HAP-1 (cell line): ENCODE measurements at regions not wholly inside any gene's neighbourhood (a gene's known extent, or its start where the extent isn't known, plus 50 kb on each side); places are given as distances from the start of the nearest gene placed in this dataset.
"Not testable (repeated sequence)": the region's sequence is repeated elsewhere in the genome, so short reads cannot be mapped to it uniquely, and the experiment has no call there.

Experiments used
- DNase-seq, 2 experiments: peaks; one replicate each; pipeline ENCODE4 v3.0.0-alpha.2; 2016 to 2020; ENCODE audit warnings: low spot score in 2 of 2
- H3K27me3 ChIP-seq: fragments of 250-450 bp; sonication (Bioruptor Pico); 2 replicates; pipeline ENCODE4 v1.5.1; 2020; ENCODE audit warnings: low read depth, mild to moderate bottlenecking, moderate library complexity
- H3K36me3 ChIP-seq: fragments of 250-450 bp; sonication (Bioruptor Pico); replicated peaks from 2 replicates; pipeline ENCODE4 v1.5.1; 2020; ENCODE audit warnings: mild to moderate bottlenecking
- H3K4me1 ChIP-seq: fragments of 250-450 bp; sonication (Bioruptor Pico); 2 replicates; pipeline ENCODE4 v1.5.1; 2020; ENCODE audit warnings: mild to moderate bottlenecking
- H3K4me3 ChIP-seq: fragments of 250-450 bp; sonication (Bioruptor Pico); 2 replicates; pipeline ENCODE4 v1.5.1; 2020; ENCODE audit warnings: mild to moderate bottlenecking, moderate library complexity
- H3K9me3 ChIP-seq: fragments of 250-450 bp; sonication (Bioruptor Pico); 2 replicates; pipeline ENCODE4 v1.5.1; 2020; ENCODE audit warnings: mild to moderate bottlenecking, moderate library complexity
- in situ Hi-C: fragments of 300-500 bp; cut with MboI; formaldehyde crosslinking; loops from 3 replicates; pipeline ENCODE4 v1.14.3; 2020; ENCODE audit warnings: low sequenced_read_pairs, inconsistent platforms, mixed read lengths

DNA sequence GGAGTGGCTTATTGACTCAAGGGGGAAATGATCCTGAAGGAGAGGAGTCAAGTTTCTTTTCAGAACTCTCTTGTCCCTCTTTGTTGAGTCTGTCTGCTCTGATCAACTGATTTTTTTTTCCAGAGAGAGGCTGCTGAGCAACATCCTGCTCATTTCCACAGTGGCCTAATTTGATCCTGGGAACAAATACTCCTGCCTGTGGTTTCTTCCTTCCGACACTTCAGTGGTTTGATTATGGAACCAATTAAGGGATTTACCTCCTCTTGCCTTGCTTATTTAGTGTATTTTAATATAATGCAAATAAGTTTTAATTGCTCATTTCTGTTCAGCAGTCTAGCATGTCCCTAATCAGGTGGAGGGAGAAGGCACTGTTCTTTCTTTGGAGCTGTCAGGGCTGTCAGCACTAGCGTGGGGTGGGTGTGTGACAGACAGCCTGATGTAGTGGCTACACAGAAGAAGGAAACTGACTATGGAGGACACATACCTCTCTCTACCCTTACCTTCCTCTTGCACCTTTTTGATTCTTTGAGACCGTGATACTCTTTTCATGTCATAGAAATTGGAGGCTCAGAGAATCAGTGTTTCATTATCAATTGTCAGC lies 344.9 kb upstream of the STXBP6 start:
- Histone ChIP-seq H3K4me3 (no peak overlapping the region), H3K36me3 (no peaks in the 10 kb centered on the region), H3K4me1 (no peaks in the 10 kb centered on the region), H3K27me3 (no peaks in the 10 kb centered on the region), H3K9me3 (no peaks in the 10 kb centered on the region)
- no peak for DNase-seq
- in situ Hi-C loops: no loop called here

DNA sequence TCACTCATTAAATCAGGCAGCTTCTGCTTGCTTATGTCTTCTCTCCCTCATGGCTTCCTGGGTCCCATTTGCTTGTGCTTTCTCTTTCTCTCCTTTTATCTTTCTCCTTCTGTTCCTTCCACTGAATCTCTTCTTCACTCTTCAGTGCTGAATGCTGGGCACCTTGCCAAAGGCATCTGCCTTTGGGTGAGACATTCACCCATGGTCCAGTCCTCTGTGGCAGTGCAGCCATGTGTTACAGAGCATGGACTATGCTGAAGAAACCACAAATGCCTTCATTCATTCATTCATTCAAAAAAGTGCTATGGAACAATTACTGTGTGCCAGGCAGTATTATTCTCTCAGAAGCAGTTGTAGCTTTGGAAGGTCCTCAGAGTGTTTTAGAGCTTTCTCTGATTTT lies 344.4 kb upstream of the STXBP6 start:
- no peak for DNase-seq
- Histone ChIP-seq H3K27me3 (no peaks in the 10 kb centered on the region), H3K4me1 (no peaks in the 10 kb centered on the region), H3K9me3 (no peaks in the 10 kb centered on the region), H3K4me3 (no peak overlapping the region), H3K36me3 (no peaks in the 10 kb centered on the region)
- in situ Hi-C loops: no loop called here

DNA sequence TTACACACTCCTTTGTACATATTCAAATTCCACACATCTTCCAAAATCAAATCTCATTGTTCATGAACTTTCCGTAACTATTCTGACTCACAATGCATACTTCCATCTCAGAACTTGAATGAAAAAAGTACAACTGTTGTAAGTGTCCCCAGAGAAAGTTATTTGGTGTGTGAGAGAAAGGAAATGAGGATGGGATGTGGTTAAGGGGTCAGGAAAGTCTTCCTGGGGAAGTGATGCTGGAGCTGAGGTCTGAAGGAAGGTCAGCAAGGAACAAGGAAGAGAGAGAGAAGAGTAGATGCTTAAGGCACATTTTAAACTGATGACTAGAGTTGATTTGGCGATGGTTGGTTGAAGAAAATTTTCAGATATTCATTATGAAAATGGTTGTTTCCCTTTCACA lies 340.0 kb upstream of the STXBP6 start:
- Histone ChIP-seq H3K36me3 (no peaks in the 10 kb centered on the region), H3K27me3 (no peaks in the 10 kb centered on the region), H3K4me1 (no peaks in the 10 kb centered on the region), H3K4me3 (no peak overlapping the region), H3K9me3 (no peaks in the 10 kb centered on the region)
- no peak for DNase-seq
- in situ Hi-C loops: no loop called here

DNA sequence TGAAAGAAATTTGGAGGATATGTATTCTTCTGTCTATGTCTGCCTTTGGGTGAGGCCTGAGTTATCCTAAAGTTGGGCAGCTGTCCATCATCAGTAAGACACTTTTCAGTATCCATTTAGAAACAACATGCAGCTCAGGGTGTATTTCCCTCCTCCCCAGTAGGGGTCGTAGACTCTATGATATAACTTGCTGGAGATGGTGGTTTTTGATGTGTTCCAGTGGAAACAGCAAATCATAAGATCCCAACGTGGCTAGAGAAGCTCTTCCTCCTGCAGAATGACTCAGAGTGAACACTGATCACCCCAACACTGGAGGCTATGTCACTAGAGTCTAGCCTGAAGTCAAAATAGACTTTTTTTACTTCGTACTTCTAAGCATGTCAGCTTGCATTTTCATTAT lies 331.6 kb upstream of the STXBP6 start:
- in situ Hi-C loops: no loop called here

DNA sequence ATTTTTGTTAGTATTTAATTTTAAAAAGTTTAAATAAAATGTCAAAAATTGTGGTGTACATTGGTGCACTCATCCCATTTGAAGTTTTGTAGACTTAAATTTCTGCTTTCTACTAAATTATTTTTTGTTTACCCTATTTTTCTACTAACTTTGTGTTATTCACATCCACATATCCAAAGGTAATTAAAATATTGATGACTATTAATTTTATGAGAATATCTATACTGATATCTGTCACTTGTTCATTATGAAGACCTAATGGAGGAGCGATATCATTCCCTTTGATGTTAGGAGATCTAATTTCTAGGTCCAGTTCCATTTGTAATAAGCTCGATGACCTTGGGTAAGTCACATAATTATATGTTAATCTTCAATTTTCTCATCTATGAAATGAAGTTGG lies 325.7 kb upstream of the STXBP6 start:
- Histone ChIP-seq H3K4me1 (no peaks in the 10 kb centered on the region), H3K9me3 (0 out of 2 replicates have a peak, but pooled peaks cover 2% of the 10 kb centered on the region), H3K36me3 (no peaks in the 10 kb centered on the region), H3K4me3 (no peak overlapping the region), H3K27me3 (no peaks in the 10 kb centered on the region)
- DNase-seq: no peak
- in situ Hi-C loops: no loop called here

More for the DNA sequence above, 331.6 kb upstream of the STXBP6 start:
- H3K4me1 ChIP-seq: no peaks in the 10 kb centered on the region
- H3K9me3 ChIP-seq: no peaks in the 10 kb centered on the region
- DNase-seq: no peak
- no peaks in the 10 kb centered on the region for H3K27me3 ChIP-seq
- H3K36me3 ChIP-seq: no peaks in the 10 kb centered on the region
- no peak overlapping the region for H3K4me3 ChIP-seq

DNA sequence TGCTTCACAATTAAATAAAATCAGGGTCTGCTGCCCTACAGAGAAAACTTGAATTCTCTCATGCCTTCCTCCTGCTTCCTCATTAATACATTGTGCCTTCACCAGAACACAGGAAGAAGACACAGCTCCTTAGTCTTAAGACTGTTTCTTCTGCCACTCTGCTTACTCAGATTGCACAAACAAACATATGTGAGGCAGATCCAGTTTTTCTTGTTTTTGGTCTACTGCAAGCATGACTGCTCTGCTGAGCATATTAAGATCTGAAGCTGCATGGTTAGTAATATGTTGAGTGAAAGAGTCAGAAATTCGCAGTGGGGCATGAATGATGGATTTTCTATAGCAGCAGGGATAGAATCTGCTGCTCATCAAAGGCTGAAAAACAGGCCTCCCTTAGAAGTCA lies 321.1 kb upstream of the STXBP6 start:
- in situ Hi-C loops: no loop called here
- H3K27me3 ChIP-seq: no peaks in the 10 kb centered on the region
- no peak for DNase-seq
- no peaks in the 10 kb centered on the region for H3K36me3 ChIP-seq
- H3K4me3 ChIP-seq: no peak overlapping the region
- no peaks in the 10 kb centered on the region for H3K4me1 ChIP-seq
- 0 out of 2 replicates have a peak, but pooled peaks cover 2% of the 10 kb centered on the region for H3K9me3 ChIP-seq

DNA sequence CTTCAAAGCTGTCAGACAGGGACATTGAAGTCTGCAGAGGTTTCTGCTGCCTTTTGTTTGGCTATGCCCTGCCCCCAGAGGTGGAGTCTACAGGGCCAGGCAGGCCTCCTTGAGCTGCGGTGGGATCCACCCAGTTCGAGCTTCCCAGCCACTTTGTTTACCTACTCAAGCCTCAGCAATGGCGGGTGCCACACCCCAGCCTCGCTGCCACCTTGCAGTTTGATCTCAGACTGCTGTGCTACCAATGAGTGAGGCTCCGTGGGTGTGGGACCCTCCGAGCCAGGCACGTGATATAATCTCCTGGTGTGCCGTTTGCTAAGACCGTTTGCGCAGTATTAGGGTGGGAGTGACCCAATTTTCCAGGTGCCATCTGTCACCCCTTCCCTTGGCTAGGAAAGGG lies 320.1 kb upstream of the STXBP6 start:
- H3K9me3 ChIP-seq, H3K4me1 ChIP-seq, H3K27me3 ChIP-seq, in situ Hi-C loops, H3K4me3 ChIP-seq, H3K36me3 ChIP-seq, DNase-seq: not testable (repeated sequence)

DNA sequence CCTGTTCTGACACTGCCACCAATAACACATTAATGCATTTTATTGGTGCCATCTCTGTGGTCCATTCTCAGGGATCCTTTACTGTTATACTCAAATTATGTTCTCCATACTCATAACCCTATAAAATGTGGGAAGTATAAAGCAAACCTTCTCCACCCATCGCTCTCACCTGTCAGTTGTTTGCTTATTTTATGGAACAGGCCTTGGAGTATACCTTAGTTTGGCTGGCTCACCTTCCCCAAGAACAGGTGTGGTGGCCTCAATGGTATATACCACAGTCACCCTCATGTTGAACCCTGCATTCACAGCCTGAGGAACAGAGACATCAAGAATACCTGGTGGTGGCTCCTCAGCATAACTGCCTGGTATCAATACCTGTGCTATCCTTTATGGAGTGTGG lies 308.4 kb upstream of the STXBP6 start:
- H3K27me3 ChIP-seq: no peaks in the 10 kb centered on the region
- in situ Hi-C loops: no loop called here

DNA sequence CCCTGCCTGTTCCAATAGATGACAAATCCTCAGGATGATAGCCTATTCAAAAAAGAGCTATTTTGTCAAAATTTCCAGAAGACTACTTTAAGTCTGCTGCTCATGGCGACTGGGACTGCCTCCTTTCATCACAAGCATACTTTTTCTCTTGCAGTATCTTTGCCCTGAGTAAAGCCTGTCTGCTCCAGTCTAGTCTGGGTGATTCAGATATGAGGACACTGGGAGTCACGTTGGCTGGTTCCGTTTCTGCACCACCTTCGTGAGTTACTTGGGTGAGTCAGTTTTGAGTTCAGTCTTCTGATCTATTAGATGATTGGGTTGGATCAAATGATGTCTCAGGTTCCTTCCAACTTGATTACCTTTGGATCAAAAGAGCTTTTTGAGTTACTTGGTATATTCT lies 301.3 kb upstream of the STXBP6 start:
- Histone ChIP-seq H3K36me3 (no peaks in the 10 kb centered on the region), H3K27me3 (no peaks in the 10 kb centered on the region), H3K9me3 (no peaks in the 10 kb centered on the region; the same call in 1 of the 2 replicates), H3K4me1 (no peaks in the 10 kb centered on the region), H3K4me3 (no peak overlapping the region)
- DNase-seq: no peak
- in situ Hi-C loops: no loop called here

More for the DNA sequence above, 308.4 kb upstream of the STXBP6 start:
- Histone ChIP-seq H3K4me1 (no peaks in the 10 kb centered on the region), H3K9me3 (peaks cover 3% of the 10 kb centered on the region; the same call in 1 of the 2 replicates), H3K36me3 (no peaks in the 10 kb centered on the region), H3K4me3 (no peak overlapping the region)
- no peak for DNase-seq

DNA sequence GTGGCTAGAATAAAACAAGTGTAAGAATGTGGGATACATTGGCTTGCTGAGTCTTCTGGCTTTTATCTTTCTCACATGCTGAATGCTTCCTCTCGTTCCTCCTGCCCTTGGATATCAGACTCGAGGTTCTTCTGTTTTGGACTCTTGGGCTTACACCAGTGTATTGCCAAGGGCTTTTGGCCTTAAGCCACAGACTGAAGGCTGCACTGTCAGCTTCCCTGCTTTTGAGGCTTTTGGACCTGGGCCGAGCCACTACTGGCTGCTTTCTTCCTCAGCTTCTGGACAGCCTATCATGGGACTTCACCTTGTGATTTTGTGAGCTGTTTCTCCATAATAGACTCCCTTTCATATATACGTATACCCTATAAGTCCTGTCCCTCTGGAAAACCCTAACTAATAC lies 300.9 kb upstream of the STXBP6 start:
- H3K4me3 ChIP-seq: no peak overlapping the region
- DNase-seq: no peak
- no peaks in the 10 kb centered on the region for H3K4me1 ChIP-seq
- no peaks in the 10 kb centered on the region for H3K27me3 ChIP-seq
- in situ Hi-C loops: no loop called here
- no peaks in the 10 kb centered on the region for H3K36me3 ChIP-seq
- H3K9me3 ChIP-seq: no peaks in the 10 kb centered on the region; the same call in 1 of the 2 replicates

DNA sequence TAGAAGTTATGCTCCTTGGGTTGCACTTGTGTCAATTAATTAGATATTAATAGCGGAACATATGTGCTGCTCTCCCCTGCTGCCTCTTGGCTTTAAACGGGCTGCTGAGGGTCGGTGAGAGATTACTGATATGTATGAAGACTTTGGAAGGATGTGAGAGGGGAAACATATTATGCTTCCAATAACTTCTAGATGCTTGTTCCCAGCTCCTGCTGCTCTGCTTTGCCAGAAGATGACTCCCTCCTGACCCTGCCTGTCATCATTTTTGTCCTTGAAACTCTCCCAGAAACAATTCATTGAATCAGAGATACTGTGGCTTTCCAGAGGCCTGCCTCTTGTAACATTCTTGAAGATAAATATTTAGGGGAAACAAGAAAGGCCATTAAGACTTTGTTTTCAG lies 300.1 kb upstream of the STXBP6 start:
- H3K9me3 ChIP-seq: no peaks in the 10 kb centered on the region; the same call in 1 of the 2 replicates
- H3K36me3 ChIP-seq: no peaks in the 10 kb centered on the region
- in situ Hi-C loops: no loop called here
- no peaks in the 10 kb centered on the region for H3K4me1 ChIP-seq
- no peak overlapping the region for H3K4me3 ChIP-seq
- H3K27me3 ChIP-seq: no peaks in the 10 kb centered on the region
- DNase-seq: no peak

DNA sequence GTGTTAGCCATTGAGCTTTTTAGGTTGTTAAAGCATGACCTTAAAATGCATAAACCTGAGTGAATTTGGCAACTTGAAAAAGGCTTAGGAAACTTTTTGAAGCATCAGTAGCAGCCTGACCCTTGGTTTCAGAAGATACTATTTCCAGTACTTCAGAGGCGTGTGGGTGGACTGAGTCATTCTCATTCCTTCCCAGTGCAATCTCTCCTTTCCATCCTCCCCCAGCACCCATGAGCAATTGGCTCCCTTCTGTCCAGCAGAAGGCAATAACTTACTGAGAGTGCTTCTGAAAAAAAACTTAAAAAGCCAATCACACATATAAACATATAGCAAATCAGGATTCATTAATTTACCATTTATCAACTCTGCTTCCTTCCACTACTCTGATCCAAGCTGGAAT lies 299.3 kb upstream of the STXBP6 start:
- Histone ChIP-seq H3K36me3 (no peaks in the 10 kb centered on the region), H3K27me3 (no peaks in the 10 kb centered on the region), H3K4me3 (no peak overlapping the region), H3K9me3 (no peaks in the 10 kb centered on the region), H3K4me1 (no peaks in the 10 kb centered on the region)
- no peak for DNase-seq
- in situ Hi-C loops: no loop called here

DNA sequence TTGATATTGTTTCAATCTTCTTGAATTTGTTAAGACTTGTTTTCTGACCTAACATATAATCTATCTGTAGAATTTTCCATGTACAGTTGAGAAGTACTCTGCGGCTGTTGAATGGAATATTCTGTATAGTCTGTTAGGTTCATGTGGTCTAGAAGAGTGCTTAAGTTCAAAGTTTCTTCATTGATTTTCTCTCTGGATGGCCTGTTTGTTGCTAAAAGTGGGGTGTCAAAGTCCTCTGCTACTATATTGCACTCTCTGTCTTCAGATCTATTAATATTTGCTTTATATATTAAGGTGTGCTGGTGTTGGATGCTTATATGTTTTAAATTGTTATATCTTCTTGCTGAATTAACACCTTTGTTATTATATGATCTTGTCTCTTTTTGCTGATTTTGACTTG lies 290.9 kb upstream of the STXBP6 start:
- H3K4me1 ChIP-seq: no peaks in the 10 kb centered on the region
- DNase-seq: no peak
- no peaks in the 10 kb centered on the region for H3K27me3 ChIP-seq
- no peaks in the 10 kb centered on the region for H3K9me3 ChIP-seq
- in situ Hi-C loops: no loop called here
- H3K4me3 ChIP-seq: no peak overlapping the region
- no peaks in the 10 kb centered on the region for H3K36me3 ChIP-seq

DNA sequence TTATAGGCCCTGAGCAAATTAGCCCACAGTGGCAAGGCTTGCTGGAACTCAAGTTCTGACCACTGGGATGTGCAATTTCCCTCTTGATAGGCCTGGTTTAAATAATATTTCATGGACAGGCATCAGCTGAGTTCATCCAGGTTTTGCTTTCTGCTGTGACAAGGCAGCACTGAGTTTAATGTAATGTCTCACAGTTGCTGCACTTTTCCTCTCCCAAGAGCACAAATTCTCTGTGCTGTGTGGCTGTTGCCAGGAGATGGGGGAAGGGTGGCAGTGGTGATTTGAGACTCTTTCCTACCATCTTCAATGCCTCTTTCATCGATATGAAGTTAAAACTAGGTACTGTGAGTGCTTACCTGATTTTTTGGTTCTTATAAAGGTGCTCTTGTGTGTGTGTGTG lies 272.8 kb upstream of the STXBP6 start:
- in situ Hi-C loops: no loop called here
- no peaks in the 10 kb centered on the region for H3K36me3 ChIP-seq
- H3K9me3 ChIP-seq: no peaks in the 10 kb centered on the region

DNA sequence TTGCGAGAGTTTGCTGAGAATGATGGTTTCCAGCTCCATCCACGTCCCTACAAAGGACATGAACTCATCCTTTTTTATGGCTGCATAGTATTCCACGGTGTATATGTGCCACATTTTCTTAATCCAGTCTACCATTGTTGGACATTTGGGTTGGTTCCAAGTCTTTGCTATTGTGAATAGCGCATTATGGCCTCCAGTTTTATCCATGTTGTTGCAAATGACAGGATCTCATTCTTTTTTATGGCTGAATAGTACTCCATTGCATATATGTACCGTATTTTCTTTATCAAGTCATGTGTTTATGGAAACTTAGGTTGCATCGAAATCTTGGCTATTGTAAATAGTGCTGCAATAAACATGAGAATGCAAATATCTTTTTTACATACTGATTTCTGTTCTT lies 266.1 kb upstream of the STXBP6 start:
- H3K27me3 ChIP-seq, DNase-seq, H3K36me3 ChIP-seq, in situ Hi-C loops, H3K4me3 ChIP-seq, H3K4me1 ChIP-seq, H3K9me3 ChIP-seq: not testable (repeated sequence)

More for the DNA sequence above, 272.8 kb upstream of the STXBP6 start:
- DNase-seq: no peak
- Histone ChIP-seq H3K27me3 (no peaks in the 10 kb centered on the region), H3K4me1 (no peaks in the 10 kb centered on the region), H3K4me3 (no peak overlapping the region)
